Smooth muscle cell (in vitro differentiated cells): ENCODE measurements at regions not wholly inside any gene's neighbourhood (a gene's known extent, or its start where the extent isn't known, plus 50 kb on each side); places are given as distances from the start of the nearest gene placed in this dataset.
A peak's percentile ranks its signal among the peaks of the same experiment; 100 is the strongest.

Source experiments
- DNase-seq: peaks from one replicate; lab custom pipeline; 2025; ENCODE audit not compliant: unreplicated experiment; lab: John Stamatoyannopoulos, UW
- H2AFZ ChIP-seq: fragments of 200-600 bp; sonication (generic); 2 replicates; pipeline ENCODE4 v1.6.0; 2016; ENCODE audit warnings: antibody characterized with exemption, low read depth, mild to moderate bottlenecking
- H3F3A ChIP-seq: fragments of 200-600 bp; sonication (generic); 2 replicates; pipeline ENCODE4 v1.6.0; 2017; ENCODE audit warnings: antibody characterized with exemption, low read depth
- H3K27ac ChIP-seq: fragments of 200-600 bp; sonication (generic); 2 replicates; pipeline ENCODE4 v1.5.1; 2016; ENCODE audit warnings: low read depth, mild to moderate bottlenecking
- H3K27me3 ChIP-seq: fragments of 200-600 bp; sonication (generic); 2 replicates; pipeline ENCODE4 v1.6.1; 2016; ENCODE audit warnings: low read depth, mild to moderate bottlenecking
- H3K36me3 ChIP-seq: fragments of 200-600 bp; sonication (generic); 2 replicates; pipeline ENCODE4 v1.5.1; 2016; ENCODE audit warnings: low read depth
- H3K4me1 ChIP-seq: fragments of 200-600 bp; sonication (generic); 2 replicates; pipeline ENCODE4 v1.5.1; 2016; ENCODE audit warnings: low read depth
- H3K4me2 ChIP-seq: fragments of 200-600 bp; sonication (generic); 2 replicates; pipeline ENCODE4 v1.6.0; 2016; ENCODE audit warnings: mild to moderate bottlenecking
- H3K4me3 ChIP-seq: fragments of 200-600 bp; sonication (generic); 2 replicates; pipeline ENCODE4 v1.5.1; 2016; ENCODE audit warnings: mild to moderate bottlenecking
- H3K79me2 ChIP-seq: fragments of 200-600 bp; sonication (generic); 2 replicates; pipeline ENCODE4 v1.6.0; 2016; ENCODE audit warnings: low read depth, mild to moderate bottlenecking
- H3K9ac ChIP-seq: fragments of 200-600 bp; sonication (generic); 2 replicates; pipeline ENCODE4 v1.6.0; 2016; ENCODE audit warnings: low read depth
- H3K9me3 ChIP-seq: fragments of 200-600 bp; sonication (generic); replicated peaks from 2 replicates; pipeline ENCODE4 v1.5.1; 2016; ENCODE audit warnings: low read depth
- H4K20me1 ChIP-seq: fragments of 200-600 bp; sonication (generic); 2 replicates; pipeline ENCODE4 v1.6.0; 2016; ENCODE audit warnings: low read depth
- CTCF ChIP-seq: fragments of 200-600 bp; sonication (generic); IDR thresholded peaks from 2 replicates; pipeline ENCODE4 v1.5.1; 2017; ENCODE audit warnings: borderline replicate concordance, mild to moderate bottlenecking, antibody characterized with exemption; ENCODE audit not compliant: insufficient read depth, poor library complexity, severe bottlenecking
- WGBS: methylation state at CpG from one replicate; pipeline ENCODE4 v1.1.7; 2016; ENCODE audit warnings: low lambda C conversion rate; 5-methylcytosine and 5-hydroxymethylcytosine counted together

DNA sequence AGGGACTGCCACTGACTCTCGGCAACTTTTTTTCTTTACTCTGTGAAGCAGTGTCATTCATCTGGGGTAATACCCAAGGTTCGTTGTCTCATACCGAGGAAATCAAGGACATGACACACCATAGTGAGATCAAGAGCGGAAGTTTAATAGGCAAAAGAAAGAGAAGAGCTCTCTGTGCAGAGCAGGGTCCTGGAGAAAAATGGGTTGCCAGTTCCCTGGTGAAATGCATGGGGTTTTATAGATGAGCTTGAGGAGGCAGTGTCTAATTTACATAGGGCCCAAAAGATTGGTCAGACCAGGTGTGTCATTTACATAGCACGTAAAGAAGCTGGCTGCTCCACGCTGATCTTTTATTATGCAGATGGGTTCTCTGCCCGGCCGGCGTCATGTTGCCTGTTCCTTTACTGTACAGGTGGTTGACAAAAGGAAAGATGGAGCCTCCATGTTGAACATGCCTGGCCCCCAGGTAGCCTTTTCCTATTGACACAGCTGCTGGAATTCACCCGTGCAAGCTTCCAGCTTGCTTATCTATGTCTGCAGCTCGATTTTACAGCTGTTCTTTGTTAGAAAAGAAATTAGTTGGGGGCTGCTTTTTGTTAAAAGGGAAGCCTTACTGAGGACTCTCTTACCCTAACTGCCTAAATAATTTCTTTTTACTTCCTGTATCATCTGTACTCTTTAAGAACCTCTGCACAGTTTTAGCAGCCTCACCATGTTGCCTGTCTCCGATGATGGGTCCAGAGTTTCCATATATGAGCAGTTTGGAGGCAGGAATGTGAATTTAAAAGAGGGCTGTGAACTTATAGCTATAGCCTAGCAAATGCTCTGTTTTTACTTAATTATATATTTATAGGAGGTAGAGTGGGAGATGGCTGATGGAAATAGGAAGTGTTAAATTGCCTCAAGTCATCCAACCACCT, 98.0 kb upstream of the DIAPH3 start:
- Histone ChIP-seq H3K27ac (no peak overlapping the region), H3K4me2 (no peak overlapping the region), H3K27me3 (no peaks in the 10 kb centered on the region), H3K4me1 (peaks cover 4% of the 10 kb centered on the region), H4K20me1 (no peaks in the 10 kb centered on the region), H3K79me2 (no peaks in the 10 kb centered on the region), H3K9me3 (no peaks in the 10 kb centered on the region), H3K36me3 (no peaks in the 10 kb centered on the region), H3F3A (no peaks in the 10 kb centered on the region), H2AFZ (no peak overlapping the region), H3K4me3 (no peak overlapping the region), H3K9ac (no peak overlapping the region)
- no peak for DNase-seq
- no peak for TF ChIP-seq CTCF
- WGBS = 60% methylated on average over 12 of the region's 12 CpGs

GRCh38 chr13:60265566-60265965, 101.8 kb upstream of the DIAPH3 start:
- no peak for DNase-seq
- Histone ChIP-seq H3K79me2 (no peaks in the 10 kb centered on the region), H4K20me1 (no peaks in the 10 kb centered on the region), H3F3A (no peaks in the 10 kb centered on the region), H2AFZ (no peak overlapping the region), H3K4me2 (no peak overlapping the region), H3K4me3 (no peak overlapping the region), H3K36me3 (no peaks in the 10 kb centered on the region), H3K4me1 (peaks cover 4% of the 10 kb centered on the region), H3K9ac (no peak overlapping the region), H3K27me3 (no peaks in the 10 kb centered on the region), H3K27ac (no peak overlapping the region), H3K9me3 (no peaks in the 10 kb centered on the region)
- 95% methylated on average over 1 of the region's 1 CpG for WGBS
- no peak for TF ChIP-seq CTCF

GRCh38 chr13:60267498-60268202, 103.9 kb upstream of the DIAPH3 start:
- Histone ChIP-seq H3F3A (no peaks in the 10 kb centered on the region), H4K20me1 (no peaks in the 10 kb centered on the region), H3K79me2 (no peaks in the 10 kb centered on the region), H3K4me3 (peak overlapping the region; percentile 53), H3K36me3 (no peaks in the 10 kb centered on the region), H3K9me3 (no peaks in the 10 kb centered on the region), H3K4me1 (no peaks in the 10 kb centered on the region), H3K9ac (no peak overlapping the region), H3K27me3 (no peaks in the 10 kb centered on the region), H2AFZ (peak overlapping the region; percentile 68), H3K27ac (no peak overlapping the region), H3K4me2 (peak overlapping the region; percentile 88)
- no peak for TF ChIP-seq CTCF
- WGBS = 28% methylated on average over 24 of the region's 24 CpGs
- no peak for DNase-seq
